Uterus (tissue), 2 donors: ENCODE measurements at regions not wholly inside any gene's neighbourhood (a gene's known extent, or its start where the extent isn't known, plus 50 kb on each side); places are given as distances from the start of the nearest gene placed in this dataset.

ENCODE experiments used
- CTCF ChIP-seq, 4 experiments: fragments of 200-600 bp in 2 of 4; fragments of 450-650 bp in 2 of 4; sonication (generic) in 2 of 4; IDR thresholded peaks; one replicate each; pipeline ENCODE4 v1.5.1; 2016 to 2019; ENCODE audit warnings: antibody characterized with exemption in 4 of 4, mild to moderate bottlenecking in 2 of 4, moderate library complexity in 1 of 4
- POLR2A ChIP-seq, 2 donors: fragments of 450-650 bp; IDR thresholded peaks; one replicate each; pipeline ENCODE4 v1.6.1; 2016; ENCODE audit warnings: antibody characterized with exemption in 2 of 2, mild to moderate bottlenecking in 1 of 2, moderate library complexity in 1 of 2

GRCh38 chrX:77342004-77342403 lies 105.2 kb upstream of the FGF16 start:
- no peak for TF ChIP-seq CTCF (IDR thresholded peaks at IDR 0.05)
- TF ChIP-seq POLR2A (IDR thresholded peaks at IDR 0.05), result no peak
